ENCODE measurements at regions not wholly inside any gene's neighbourhood (a gene's known extent, or its start where the extent isn't known, plus 50 kb on each side); places are given as distances from the start of the nearest gene placed in this dataset.

- H3K36me3 ChIP-seq = no peaks in the 10 kb centered on the region
- H3K27me3 ChIP-seq = no peaks in the 10 kb centered on the region
- peaks cover 0 to 8% (median 0%) of the 10 kb centered on the region in 4 donors for H3K9me3 ChIP-seq
- TF ChIP-seq CTCF (IDR thresholded peaks at IDR 0.05) = no peak
- TF ChIP-seq POLR2A (IDR thresholded peaks at IDR 0.05) = no peak
- TF ChIP-seq EP300 (IDR thresholded peaks at IDR 0.05) = no peak
- WGBS, 2 donors = 32 to 41% methylated on average over 1 of the region's 1 CpG
- no peak overlapping the region for H3K27ac ChIP-seq
- H3K4me3 ChIP-seq = no peak overlapping the region
- H3K4me1 ChIP-seq = no peaks in the 10 kb centered on the region
- DNase-seq (ENCODE audit: low spot score in 2 of 2) = no peak
Measured at GRCh38 chr10:107546284-107546683, 381.8 kb upstream of the SORCS1 start.

GRCh38 chr10:107545717-107546116 lies 381.2 kb upstream of the SORCS1 start:
- no peak overlapping the region for H3K4me3 ChIP-seq
- no peak for DNase-seq (ENCODE audit: low spot score in 2 of 2)
- 96 to 97% methylated on average over 14 to 17 of the region's 18 CpGs for WGBS, 2 donors
- no peaks in the 10 kb centered on the region for H3K27me3 ChIP-seq
- H3K27ac ChIP-seq = no peak overlapping the region
- H3K9me3 ChIP-seq = peaks cover 0 to 8% (median 0%) of the 10 kb centered on the region in 4 donors
- H3K36me3 ChIP-seq = no peaks in the 10 kb centered on the region
- no peaks in the 10 kb centered on the region for H3K4me1 ChIP-seq
- no peak for TF ChIP-seq EP300 (IDR thresholded peaks at IDR 0.05)

- no peak for DNase-seq (ENCODE audit: low spot score in 2 of 2)
- Histone ChIP-seq H3K27ac (no peak overlapping the region), H3K4me3 (no peak overlapping the region), H3K36me3 (no peaks in the 10 kb centered on the region), H3K4me1 (no peaks in the 10 kb centered on the region), H3K9me3 (no peaks in the 10 kb centered on the region), H3K27me3 (no peaks in the 10 kb centered on the region)
- TF ChIP-seq POLR2A (IDR thresholded peaks at IDR 0.05) = no peak
- 85 to 87% methylated on average over 13 to 14 of the region's 14 CpGs for WGBS, 2 donors
Measured at GRCh38 chr10:107544706-107545520, 380.4 kb upstream of the SORCS1 start.

GRCh38 chr10:107542607-107543006 lies 378.1 kb upstream of the SORCS1 start:
- Histone ChIP-seq H3K36me3 (no peaks in the 10 kb centered on the region), H3K9me3 (no peaks in the 10 kb centered on the region), H3K4me3 (no peak overlapping the region), H3K27ac (no peak overlapping the region), H3K27me3 (no peaks in the 10 kb centered on the region), H3K4me1 (no peaks in the 10 kb centered on the region)
- 73 to 75% methylated on average over 5 of the region's 5 CpGs for WGBS, 2 donors
- DNase-seq (ENCODE audit: low spot score in 2 of 2) = no peak
- TF ChIP-seq EP300 (IDR thresholded peaks at IDR 0.05) (no peak), CTCF (IDR thresholded peaks at IDR 0.05) (no peak), POLR2A (IDR thresholded peaks at IDR 0.05) (no peak)

GRCh38 chr10:107542016-107542415 lies 377.5 kb upstream of the SORCS1 start:
- Histone ChIP-seq H3K4me3 (no peak overlapping the region), H3K9me3 (no peaks in the 10 kb centered on the region), H3K27me3 (no peaks in the 10 kb centered on the region), H3K36me3 (no peaks in the 10 kb centered on the region), H3K4me1 (no peaks in the 10 kb centered on the region), H3K27ac (no peak overlapping the region)
- 84 to 86% methylated on average over 1 of the region's 1 CpG for WGBS, 2 donors
- no peak for DNase-seq (ENCODE audit: low spot score in 2 of 2)
- no peak for TF ChIP-seq POLR2A (IDR thresholded peaks at IDR 0.05)
- TF ChIP-seq EP300 (IDR thresholded peaks at IDR 0.05) = no peak
- no peak for TF ChIP-seq CTCF (IDR thresholded peaks at IDR 0.05)

- no peaks in the 10 kb centered on the region for H3K9me3 ChIP-seq
- DNase-seq (ENCODE audit: low spot score in 2 of 2) = no peak
- H3K4me1 ChIP-seq = no peaks in the 10 kb centered on the region
- WGBS, 2 donors = 86 to 92% methylated on average over 1 of the region's 1 CpG
- no peak overlapping the region for H3K4me3 ChIP-seq
- no peaks in the 10 kb centered on the region for H3K36me3 ChIP-seq
- no peaks in the 10 kb centered on the region for H3K27me3 ChIP-seq
- TF ChIP-seq POLR2A (IDR thresholded peaks at IDR 0.05) = no peak
- TF ChIP-seq EP300 (IDR thresholded peaks at IDR 0.05) = no peak
- no peak for TF ChIP-seq CTCF (IDR thresholded peaks at IDR 0.05)
- no peak overlapping the region for H3K27ac ChIP-seq
Measured at GRCh38 chr10:107540981-107541380, 376.5 kb upstream of the SORCS1 start.

Data from tibial nerve (tissue), 4 donors.